ENCODE measurements at regions not wholly inside any gene's neighbourhood (a gene's known extent, or its start where the extent isn't known, plus 50 kb on each side); places are given as distances from the start of the nearest gene placed in this dataset.

DNA sequence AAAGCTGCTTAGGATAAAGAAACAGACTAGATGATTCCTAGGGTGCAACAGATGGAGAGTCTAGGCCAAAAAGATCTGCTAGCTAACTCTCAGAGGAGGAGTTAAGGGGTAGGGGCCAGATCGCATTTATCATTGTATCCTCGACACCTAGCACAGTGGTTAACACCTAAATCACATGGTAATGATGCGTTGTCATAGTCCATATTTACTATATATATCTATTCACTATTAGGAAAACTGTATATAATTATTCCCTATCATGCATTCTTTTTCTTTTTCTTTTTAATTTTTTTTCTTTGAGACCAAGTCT lies 92.8 kb upstream of the SLC44A1 start:
- TF ChIP-seq, protein P1, sequence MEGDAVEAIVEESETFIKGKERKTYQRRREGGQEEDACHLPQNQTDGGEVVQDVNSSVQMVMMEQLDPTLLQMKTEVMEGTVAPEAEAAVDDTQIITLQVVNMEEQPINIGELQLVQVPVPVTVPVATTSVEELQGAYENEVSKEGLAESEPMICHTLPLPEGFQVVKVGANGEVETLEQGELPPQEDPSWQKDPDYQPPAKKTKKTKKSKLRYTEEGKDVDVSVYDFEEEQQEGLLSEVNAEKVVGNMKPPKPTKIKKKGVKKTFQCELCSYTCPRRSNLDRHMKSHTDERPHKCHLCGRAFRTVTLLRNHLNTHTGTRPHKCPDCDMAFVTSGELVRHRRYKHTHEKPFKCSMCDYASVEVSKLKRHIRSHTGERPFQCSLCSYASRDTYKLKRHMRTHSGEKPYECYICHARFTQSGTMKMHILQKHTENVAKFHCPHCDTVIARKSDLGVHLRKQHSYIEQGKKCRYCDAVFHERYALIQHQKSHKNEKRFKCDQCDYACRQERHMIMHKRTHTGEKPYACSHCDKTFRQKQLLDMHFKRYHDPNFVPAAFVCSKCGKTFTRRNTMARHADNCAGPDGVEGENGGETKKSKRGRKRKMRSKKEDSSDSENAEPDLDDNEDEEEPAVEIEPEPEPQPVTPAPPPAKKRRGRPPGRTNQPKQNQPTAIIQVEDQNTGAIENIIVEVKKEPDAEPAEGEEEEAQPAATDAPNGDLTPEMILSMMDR (IDR thresholded peaks at IDR 0.05) = no peak
- TF ChIP-seq POLR2AphosphoS5 (IDR thresholded peaks at IDR 0.05; ENCODE audit: low read depth, low read length) = no peak
